ENCODE measurements at regions not wholly inside any gene's neighbourhood (a gene's known extent, or its start where the extent isn't known, plus 50 kb on each side); places are given as distances from the start of the nearest gene placed in this dataset.

DNA sequence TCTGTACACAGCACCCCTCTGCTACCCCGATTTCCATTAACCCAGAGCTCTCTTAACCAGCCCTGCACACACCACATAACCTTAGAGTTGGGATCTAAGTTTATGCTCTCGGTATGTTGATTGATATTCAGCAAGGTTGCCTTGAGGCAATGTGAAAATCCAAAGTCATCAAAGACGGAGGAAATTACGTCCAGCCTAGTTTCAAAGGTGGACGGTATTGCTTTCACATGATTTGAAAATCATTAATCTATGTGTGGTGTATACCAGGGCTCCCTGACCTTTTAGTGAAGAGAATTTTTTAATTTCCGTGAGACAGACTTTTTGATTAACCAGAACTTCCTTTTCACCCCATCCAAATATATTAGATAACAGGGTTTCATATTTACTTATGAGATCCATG, 272.5 kb upstream of the LCORL start:
- Histone ChIP-seq H3K4me3 (ENCODE audit: low read length) (no peak overlapping the region), H3K36me3 (ENCODE audit: insufficient read depth, low read length) (no peaks in the 10 kb centered on the region), H3K4me1 (ENCODE audit: insufficient read depth, low read length) (no peaks in the 10 kb centered on the region), H3K27me3 (ENCODE audit: insufficient read depth, low read length) (no peaks in the 10 kb centered on the region), H3K9me3 (ENCODE audit: insufficient read depth, low read depth, low read length) (no peaks in the 10 kb centered on the region), H3K27ac (ENCODE audit: low read depth, low read length) (no peak overlapping the region), H3K9ac (ENCODE audit: low read depth, low read length) (no peak overlapping the region)
- WGBS, result 96% methylated on average over 5 of the region's 6 CpGs

DNA sequence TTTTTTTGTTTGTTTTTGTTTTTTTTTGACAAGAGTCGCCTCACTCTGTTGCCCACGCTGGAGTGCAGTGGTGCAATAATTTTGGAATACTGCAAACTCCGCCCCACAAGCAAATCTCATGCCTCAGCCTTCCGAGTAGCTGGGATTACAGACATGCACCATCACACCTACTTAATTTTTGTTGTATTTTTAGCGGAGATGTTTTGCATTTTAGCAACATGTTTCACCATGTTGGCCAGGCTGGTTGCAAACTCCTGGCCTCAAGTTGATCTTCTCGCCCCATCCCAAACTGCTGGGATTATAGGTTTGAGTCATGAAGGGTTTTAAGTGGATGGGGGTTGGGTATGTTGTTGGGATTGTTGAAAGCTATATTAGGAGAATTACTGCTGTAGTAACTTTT, 270.9 kb upstream of the LCORL start:
- no peaks in the 10 kb centered on the region for H3K27me3 ChIP-seq (ENCODE audit: insufficient read depth, low read length)
- H3K9me3 ChIP-seq (ENCODE audit: insufficient read depth, low read depth, low read length), result no peaks in the 10 kb centered on the region
- H3K4me3 ChIP-seq (ENCODE audit: low read length), result no peak overlapping the region
- no peaks in the 10 kb centered on the region for H3K4me1 ChIP-seq (ENCODE audit: insufficient read depth, low read length)
- no peaks in the 10 kb centered on the region for H3K36me3 ChIP-seq (ENCODE audit: insufficient read depth, low read length)
- H3K27ac ChIP-seq (ENCODE audit: low read depth, low read length), result no peak overlapping the region
- no peak overlapping the region for H3K9ac ChIP-seq (ENCODE audit: low read depth, low read length)
- WGBS, result 95% methylated on average over 6 of the region's 6 CpGs

DNA sequence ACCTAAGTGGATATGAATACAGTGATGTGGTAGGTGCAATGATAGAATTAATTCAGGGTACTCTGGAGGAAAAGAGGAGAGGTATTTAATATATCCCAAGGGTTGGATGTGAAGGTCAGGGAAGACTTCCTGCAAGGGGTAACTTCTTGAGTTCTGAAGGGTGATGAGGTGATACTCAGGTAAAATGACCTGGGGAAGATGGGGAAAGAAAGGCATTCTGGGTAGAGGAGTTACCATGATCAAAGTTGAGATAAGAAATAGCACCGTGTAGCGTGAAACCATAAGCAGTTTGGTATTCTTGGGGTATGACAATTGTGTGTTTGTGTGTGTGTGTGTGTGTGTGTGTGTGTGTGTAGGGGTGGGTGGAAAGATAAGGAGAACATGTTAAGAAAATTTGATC, 270.4 kb upstream of the LCORL start:
- H3K9ac ChIP-seq (ENCODE audit: low read depth, low read length), result no peak overlapping the region
- no peaks in the 10 kb centered on the region for H3K4me1 ChIP-seq (ENCODE audit: insufficient read depth, low read length)
- H3K9me3 ChIP-seq (ENCODE audit: insufficient read depth, low read depth, low read length), result no peaks in the 10 kb centered on the region
- H3K27me3 ChIP-seq (ENCODE audit: insufficient read depth, low read length), result no peaks in the 10 kb centered on the region
- no peak overlapping the region for H3K4me3 ChIP-seq (ENCODE audit: low read length)
- no peaks in the 10 kb centered on the region for H3K36me3 ChIP-seq (ENCODE audit: insufficient read depth, low read length)
- WGBS, result 95% methylated on average over 2 of the region's 2 CpGs
- no peak overlapping the region for H3K27ac ChIP-seq (ENCODE audit: low read depth, low read length)

DNA sequence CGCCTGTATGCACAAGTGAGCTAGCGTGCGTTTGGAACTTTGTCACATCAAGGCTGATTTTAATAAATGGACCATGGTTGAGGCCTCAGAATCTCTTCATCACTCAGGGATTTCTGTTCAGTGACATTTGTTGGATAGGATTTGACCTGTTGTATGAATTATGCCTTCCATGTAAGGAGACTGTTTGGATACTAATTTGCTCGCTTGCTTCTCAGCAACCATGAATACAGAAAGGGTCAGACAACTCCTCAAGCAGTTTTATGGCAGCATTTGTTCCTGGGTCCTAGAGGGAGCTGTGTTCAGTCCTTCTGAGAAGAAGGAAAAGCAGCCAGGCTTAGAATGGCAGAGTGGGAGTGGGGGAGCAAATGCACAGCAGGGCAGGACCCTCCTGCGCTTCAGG, 269.7 kb upstream of the LCORL start:
- Histone ChIP-seq H3K4me1 (ENCODE audit: insufficient read depth, low read length) (no peaks in the 10 kb centered on the region), H3K9ac (ENCODE audit: low read depth, low read length) (no peak overlapping the region), H3K9me3 (ENCODE audit: insufficient read depth, low read depth, low read length) (no peaks in the 10 kb centered on the region), H3K27ac (ENCODE audit: low read depth, low read length) (no peak overlapping the region), H3K27me3 (ENCODE audit: insufficient read depth, low read length) (no peaks in the 10 kb centered on the region), H3K4me3 (ENCODE audit: low read length) (no peak overlapping the region), H3K36me3 (ENCODE audit: insufficient read depth, low read length) (no peaks in the 10 kb centered on the region)
- WGBS, result 58% methylated on average over 4 of the region's 5 CpGs

DNA sequence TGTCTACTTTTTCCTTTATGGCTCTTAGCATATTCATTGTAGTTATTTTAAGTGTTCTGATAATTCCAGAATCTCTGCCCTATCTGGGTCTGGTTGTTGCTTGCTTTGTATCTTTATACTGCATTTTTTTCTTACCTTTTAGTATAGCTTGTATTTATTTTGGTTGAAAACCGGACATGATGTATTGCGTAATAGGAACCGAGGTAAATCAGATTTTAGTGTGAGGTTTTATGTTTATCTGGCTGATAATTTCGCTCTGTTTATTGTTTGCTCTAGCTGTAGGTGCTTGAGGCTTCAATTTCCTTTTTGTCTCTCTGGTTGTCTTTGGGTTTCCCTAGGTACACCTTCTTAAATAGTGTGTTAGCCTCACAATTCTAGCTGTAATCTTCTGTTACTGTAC, 263.8 kb upstream of the LCORL start:
- H3K27ac ChIP-seq (ENCODE audit: low read depth, low read length), result no peak overlapping the region
- H3K27me3 ChIP-seq (ENCODE audit: insufficient read depth, low read length), result no peaks in the 10 kb centered on the region
- H3K4me3 ChIP-seq (ENCODE audit: low read length), result no peak overlapping the region
- H3K9me3 ChIP-seq (ENCODE audit: insufficient read depth, low read depth, low read length), result peaks cover 6% of the 10 kb centered on the region; the same call in 1 of the 2 replicates
- no peaks in the 10 kb centered on the region for H3K36me3 ChIP-seq (ENCODE audit: insufficient read depth, low read length)
- no peaks in the 10 kb centered on the region for H3K4me1 ChIP-seq (ENCODE audit: insufficient read depth, low read length)
- WGBS, result 92% methylated on average over 4 of the region's 4 CpGs
- no peak overlapping the region for H3K9ac ChIP-seq (ENCODE audit: low read depth, low read length)

DNA sequence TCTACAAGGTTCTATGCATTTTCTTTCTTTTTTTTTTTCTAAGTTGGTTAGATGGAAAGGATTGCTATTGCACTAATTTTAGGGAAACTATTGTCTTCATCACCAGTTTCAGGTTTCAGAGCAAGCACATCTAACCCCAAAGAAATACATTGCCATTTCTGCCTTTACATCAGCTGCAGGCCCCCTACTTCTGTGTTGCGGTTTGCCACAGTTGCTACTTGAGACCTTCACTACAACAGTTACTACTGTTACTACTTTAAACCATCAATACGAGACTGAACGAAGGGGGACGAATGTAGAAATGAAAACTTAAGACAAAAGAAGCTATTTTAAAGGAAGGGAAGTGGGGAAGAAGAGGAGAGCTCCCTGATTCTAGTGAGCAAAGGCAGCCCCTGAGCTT, 256.7 kb upstream of the LCORL start:
- WGBS, result 95% methylated on average over 4 of the region's 4 CpGs
- Histone ChIP-seq H3K9ac (ENCODE audit: low read depth, low read length) (no peak overlapping the region), H3K4me1 (ENCODE audit: insufficient read depth, low read length) (no peaks in the 10 kb centered on the region), H3K27ac (ENCODE audit: low read depth, low read length) (no peak overlapping the region), H3K4me3 (ENCODE audit: low read length) (no peak overlapping the region), H3K9me3 (ENCODE audit: insufficient read depth, low read depth, low read length) (peaks cover 4% of the 10 kb centered on the region; the same call in 1 of the 2 replicates), H3K36me3 (ENCODE audit: insufficient read depth, low read length) (no peaks in the 10 kb centered on the region), H3K27me3 (ENCODE audit: insufficient read depth, low read length) (no peaks in the 10 kb centered on the region)

DNA sequence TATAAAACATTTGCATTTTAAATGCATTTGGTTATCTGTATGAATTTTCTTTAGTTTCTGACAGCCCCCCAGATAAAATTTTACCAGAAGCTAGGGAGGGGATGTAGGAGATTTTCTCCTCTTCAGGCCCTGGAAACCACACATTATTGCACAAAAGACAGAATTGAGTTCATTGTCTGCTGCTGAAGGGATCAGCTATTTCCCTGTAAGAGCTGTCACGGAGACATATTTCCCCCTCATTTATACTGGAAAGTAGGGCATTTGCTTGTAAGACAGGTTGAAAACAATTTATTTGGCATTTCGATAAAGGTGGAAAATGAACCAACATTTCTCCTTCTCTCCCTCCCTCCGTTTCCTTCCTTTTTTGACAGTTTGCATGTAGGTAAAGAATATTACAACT, 241.3 kb upstream of the LCORL start:
- H3K9me3 ChIP-seq (ENCODE audit: insufficient read depth, low read depth, low read length), result peaks cover 4% of the 10 kb centered on the region; the same call in 1 of the 2 replicates
- no CpG with 5 or more reads among the region's 3 CpGs for WGBS
- no peaks in the 10 kb centered on the region for H3K36me3 ChIP-seq (ENCODE audit: insufficient read depth, low read length)

DNA sequence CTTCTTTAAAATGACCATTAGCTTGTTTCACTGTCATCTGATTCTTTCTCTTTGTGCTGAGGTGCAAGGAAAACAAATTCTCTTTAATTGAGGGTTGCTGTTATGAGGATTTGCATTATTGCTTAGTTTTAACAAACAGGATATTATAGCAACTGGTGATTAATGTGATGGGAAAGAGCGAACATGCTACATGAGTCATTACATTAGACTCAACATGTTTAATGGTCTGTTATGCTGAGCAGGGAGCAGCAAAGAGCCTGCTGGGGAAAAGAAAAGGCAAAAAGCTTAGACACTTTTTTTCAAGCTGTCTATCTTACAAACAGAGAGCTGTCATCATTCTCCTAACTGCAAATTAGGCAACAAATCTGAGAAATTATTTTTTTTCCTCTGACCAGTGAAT, 230.5 kb upstream of the LCORL start:
- Histone ChIP-seq H3K4me3 (ENCODE audit: low read length) (no peak overlapping the region), H3K4me1 (ENCODE audit: insufficient read depth, low read length) (no peaks in the 10 kb centered on the region), H3K9ac (ENCODE audit: low read depth, low read length) (no peak overlapping the region), H3K27ac (ENCODE audit: low read depth, low read length) (no peak overlapping the region), H3K36me3 (ENCODE audit: insufficient read depth, low read length) (no peaks in the 10 kb centered on the region), H3K9me3 (ENCODE audit: insufficient read depth, low read depth, low read length) (no peaks in the 10 kb centered on the region; the same call in 1 of the 2 replicates), H3K27me3 (ENCODE audit: insufficient read depth, low read length) (no peaks in the 10 kb centered on the region)
- 80% methylated on average over 1 of the region's 1 CpG for WGBS

More for the DNA sequence above, 241.3 kb upstream of the LCORL start:
- H3K4me1 ChIP-seq (ENCODE audit: insufficient read depth, low read length), result no peaks in the 10 kb centered on the region
- no peaks in the 10 kb centered on the region for H3K27me3 ChIP-seq (ENCODE audit: insufficient read depth, low read length)
- H3K4me3 ChIP-seq (ENCODE audit: low read length), result no peak overlapping the region
- H3K9ac ChIP-seq (ENCODE audit: low read depth, low read length), result no peak overlapping the region
- H3K27ac ChIP-seq (ENCODE audit: low read depth, low read length), result no peak overlapping the region

DNA sequence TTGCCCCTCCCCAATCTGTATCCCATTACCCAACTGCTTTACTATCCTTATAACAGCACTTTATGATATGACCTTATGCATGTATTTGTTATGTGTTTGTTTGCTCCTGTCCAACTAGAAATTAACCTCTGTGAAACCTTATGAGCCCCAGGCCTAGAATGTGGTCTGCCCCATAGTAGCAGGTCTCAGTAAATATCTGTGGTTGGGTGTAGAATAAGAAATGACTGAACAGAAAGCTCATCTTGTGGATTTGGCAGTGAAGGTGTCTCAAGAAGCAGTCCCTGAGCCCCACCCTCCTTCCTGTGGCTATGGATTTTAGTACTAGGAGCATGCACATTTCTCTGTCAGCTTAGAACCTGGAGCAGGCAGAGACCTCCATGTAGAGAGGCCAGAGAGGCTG, 229.0 kb upstream of the LCORL start:
- no peaks in the 10 kb centered on the region for H3K9me3 ChIP-seq (ENCODE audit: insufficient read depth, low read depth, low read length)
- no peaks in the 10 kb centered on the region for H3K27me3 ChIP-seq (ENCODE audit: insufficient read depth, low read length)
- no peaks in the 10 kb centered on the region for H3K4me1 ChIP-seq (ENCODE audit: insufficient read depth, low read length)
- H3K27ac ChIP-seq (ENCODE audit: low read depth, low read length), result no peak overlapping the region
- no peak overlapping the region for H3K9ac ChIP-seq (ENCODE audit: low read depth, low read length)
- H3K4me3 ChIP-seq (ENCODE audit: low read length), result no peak overlapping the region
- no peaks in the 10 kb centered on the region for H3K36me3 ChIP-seq (ENCODE audit: insufficient read depth, low read length)

DNA sequence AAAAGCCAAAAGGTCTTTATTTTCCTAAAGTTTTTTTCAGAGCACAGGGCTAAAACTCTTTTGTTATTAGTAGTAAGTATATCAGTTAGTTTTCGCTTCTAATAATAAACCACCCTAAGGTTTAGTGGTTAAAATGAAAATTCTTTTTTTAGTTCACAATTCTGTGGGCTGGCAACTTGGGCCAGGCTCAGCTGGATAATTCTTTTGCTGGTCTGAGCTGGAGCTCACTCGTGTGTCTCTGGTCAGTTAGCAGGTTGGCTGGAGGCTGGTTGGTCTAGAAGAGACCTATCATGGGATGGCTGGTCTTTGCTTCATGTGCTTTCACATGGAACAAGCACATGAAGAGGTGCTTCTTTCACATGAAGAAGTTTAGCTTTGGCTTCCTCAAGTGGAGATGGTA, 227.1 kb upstream of the LCORL start:
- no peak overlapping the region for H3K4me3 ChIP-seq (ENCODE audit: low read length)
- H3K36me3 ChIP-seq (ENCODE audit: insufficient read depth, low read length), result no peaks in the 10 kb centered on the region
- H3K27ac ChIP-seq (ENCODE audit: low read depth, low read length), result no peak overlapping the region
- no peaks in the 10 kb centered on the region for H3K4me1 ChIP-seq (ENCODE audit: insufficient read depth, low read length)
- no peaks in the 10 kb centered on the region for H3K9me3 ChIP-seq (ENCODE audit: insufficient read depth, low read depth, low read length)
- H3K9ac ChIP-seq (ENCODE audit: low read depth, low read length), result no peak overlapping the region
- 91% methylated on average over 1 of the region's 2 CpGs for WGBS
- H3K27me3 ChIP-seq (ENCODE audit: insufficient read depth, low read length), result no peaks in the 10 kb centered on the region

DNA sequence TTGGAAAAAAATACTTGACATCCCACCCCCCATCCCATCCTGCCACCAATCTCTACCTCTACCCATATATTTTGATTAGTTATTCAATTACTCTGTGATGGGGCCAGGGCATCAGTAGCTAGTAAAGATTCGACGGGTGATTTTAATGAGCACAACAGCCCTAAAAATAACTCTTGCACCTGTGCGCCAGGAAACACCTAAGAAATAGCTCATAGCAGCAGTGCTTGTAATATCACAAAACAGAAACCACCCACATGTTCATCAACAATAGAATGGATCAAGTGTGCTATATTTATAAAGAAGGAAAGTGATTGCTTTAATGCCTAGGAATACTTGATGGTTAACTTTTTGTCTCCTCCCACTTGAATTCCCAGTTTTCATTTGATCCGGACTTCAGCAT, 225.6 kb upstream of the LCORL start:
- Histone ChIP-seq H3K4me3 (ENCODE audit: low read length) (no peak overlapping the region), H3K9me3 (ENCODE audit: insufficient read depth, low read depth, low read length) (no peaks in the 10 kb centered on the region), H3K27me3 (ENCODE audit: insufficient read depth, low read length) (no peaks in the 10 kb centered on the region), H3K27ac (ENCODE audit: low read depth, low read length) (no peak overlapping the region), H3K4me1 (ENCODE audit: insufficient read depth, low read length) (0 out of 2 replicates have a peak, but pooled peaks cover under 1% of the 10 kb centered on the region), H3K9ac (ENCODE audit: low read depth, low read length) (no peak overlapping the region), H3K36me3 (ENCODE audit: insufficient read depth, low read length) (no peaks in the 10 kb centered on the region)
- WGBS, result 100% methylated on average over 3 of the region's 4 CpGs

DNA sequence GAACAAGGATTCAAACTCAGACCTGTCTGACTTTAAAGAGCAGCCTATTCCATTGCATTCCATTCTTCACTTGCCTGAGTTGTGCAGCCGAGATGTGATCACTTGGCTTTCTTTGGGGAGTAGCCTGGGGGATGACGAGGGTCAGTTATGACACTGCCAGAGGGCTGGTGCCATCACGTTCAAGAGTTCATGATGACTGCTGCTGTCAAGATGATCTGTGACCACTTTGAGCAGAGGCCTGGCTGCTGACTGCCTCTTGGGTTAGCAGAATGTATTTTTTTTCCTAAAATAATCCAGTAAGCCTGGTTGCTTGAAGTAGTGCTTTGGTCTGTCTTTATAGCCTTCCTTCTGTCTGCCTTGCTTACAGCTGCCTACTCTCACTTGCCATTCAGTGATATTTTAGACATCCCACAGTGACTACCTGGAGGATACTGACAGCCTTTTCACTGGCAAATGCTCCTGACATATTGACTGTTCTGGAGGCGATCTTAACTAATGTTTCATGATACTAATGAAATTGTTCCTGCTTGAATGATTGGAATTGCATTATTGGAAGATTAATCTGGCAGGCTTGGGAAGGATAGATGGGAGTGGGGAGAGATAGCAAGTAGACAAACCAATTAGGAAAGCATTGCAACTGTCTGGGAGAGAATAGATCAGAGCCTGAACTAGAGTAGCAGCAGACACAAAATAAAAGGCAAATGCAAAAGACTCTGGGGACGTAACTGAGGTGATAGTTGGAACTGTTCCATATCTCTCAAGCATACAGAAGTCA, 221.6 kb upstream of the LCORL start:
- H3K4me3 ChIP-seq (ENCODE audit: low read length), result no peak overlapping the region
- no peaks in the 10 kb centered on the region for H3K9me3 ChIP-seq (ENCODE audit: insufficient read depth, low read depth, low read length)
- no peak overlapping the region for H3K27ac ChIP-seq (ENCODE audit: low read depth, low read length)
- H3K36me3 ChIP-seq (ENCODE audit: insufficient read depth, low read length), result no peaks in the 10 kb centered on the region
- no peaks in the 10 kb centered on the region for H3K27me3 ChIP-seq (ENCODE audit: insufficient read depth, low read length)
- H3K9ac ChIP-seq (ENCODE audit: low read depth, low read length), result no peak overlapping the region
- H3K4me1 ChIP-seq (ENCODE audit: insufficient read depth, low read length), result peaks cover 15% of the 10 kb centered on the region
- WGBS, result 89% methylated on average over 5 of the region's 5 CpGs

Measured in HUES64 (cell line).